Karpas-422 (cell line): ENCODE measurements at regions not wholly inside any gene's neighbourhood (a gene's known extent, or its start where the extent isn't known, plus 50 kb on each side); places are given as distances from the start of the nearest gene placed in this dataset.
"Not testable (repeated sequence)": the region's sequence is repeated elsewhere in the genome, so short reads cannot be mapped to it uniquely, and the experiment has no call there.

Source experiments
- DNase-seq: peaks from one replicate; pipeline ENCODE4 v3.0.0-alpha.2; 2015
- H2AFZ ChIP-seq: fragments of 200-600 bp; sonication (generic); 2 replicates; pipeline ENCODE4 v1.6.1; 2014; ENCODE audit warnings: antibody characterized with exemption, low read length, mixed read lengths
- H3K27ac ChIP-seq: fragments of 200-600 bp; sonication (generic); 2 replicates; pipeline ENCODE4 v1.5.1; 2014; ENCODE audit warnings: mild to moderate bottlenecking, low read length, moderate library complexity
- H3K27me3 ChIP-seq: fragments of 200-600 bp; sonication (generic); 2 replicates; pipeline ENCODE4 v1.6.1; 2014; ENCODE audit warnings: low read length, mixed read lengths
- H3K36me3 ChIP-seq: fragments of 200-600 bp; sonication (generic); 2 replicates; pipeline ENCODE4 v1.6.1; 2014; ENCODE audit warnings: low read length, mixed read lengths; ENCODE audit not compliant: insufficient read depth
- H3K4me1 ChIP-seq: fragments of 200-600 bp; sonication (generic); 2 replicates; pipeline ENCODE4 v1.6.1; 2014; ENCODE audit warnings: mild to moderate bottlenecking, low read length, mixed read lengths
- H3K4me2 ChIP-seq: fragments of 200-600 bp; sonication (generic); 2 replicates; pipeline ENCODE4 v1.6.1; 2014; ENCODE audit warnings: low read length, low read depth, mild to moderate bottlenecking; ENCODE audit not compliant: poor library complexity, severe bottlenecking
- H3K4me3 ChIP-seq: fragments of 200-600 bp; sonication (generic); 2 replicates; pipeline ENCODE4 v1.5.1; 2014; ENCODE audit warnings: mild to moderate bottlenecking, antibody characterized with exemption, low read length, mixed read lengths
- H3K79me2 ChIP-seq: fragments of 200-600 bp; sonication (generic); 2 replicates; pipeline ENCODE4 v1.6.1; 2014; ENCODE audit warnings: mild to moderate bottlenecking, low read length, mixed read lengths
- H3K9ac ChIP-seq: fragments of 200-600 bp; sonication (generic); 2 replicates; pipeline ENCODE4 v1.6.0; 2014; ENCODE audit warnings: low read length
- H3K9me2 ChIP-seq: fragments of 200-600 bp; sonication (generic), shearing (Covaris generic); replicated peaks from 2 replicates; pipeline ENCODE4 v1.6.0; 2014; ENCODE audit warnings: mild to moderate bottlenecking, low read length, moderate library complexity; ENCODE audit not compliant: insufficient read depth
- H3K9me3 ChIP-seq: fragments of 300-700, 200-600 bp; sonication (generic); 2 replicates; pipeline ENCODE4 v1.6.1; 2014; ENCODE audit warnings: low read length, mixed read lengths
- H4K20me1 ChIP-seq: fragments of 200-600 bp; sonication (generic); 2 replicates; pipeline ENCODE4 v1.6.1; 2014; ENCODE audit warnings: mild to moderate bottlenecking, antibody characterized with exemption, low read length, low read depth; ENCODE audit not compliant: insufficient read depth

GRCh38 chr7:136130511-136131303 lies 153.5 kb upstream of the MTPN start:
- peaks cover 6% of the 10 kb centered on the region; the same call in 1 of the 2 replicates for H3K4me1 ChIP-seq
- no peak overlapping the region for H3K27ac ChIP-seq
- H3K9me3 ChIP-seq, result no peaks in the 10 kb centered on the region
- H3K9ac ChIP-seq, result no peak overlapping the region
- H3K9me2 ChIP-seq, result no peaks in the 10 kb centered on the region
- H4K20me1 ChIP-seq, result no peaks in the 10 kb centered on the region
- H3K4me2 ChIP-seq, result no peak overlapping the region
- no peak for DNase-seq
- no peak overlapping the region for H2AFZ ChIP-seq
- H3K36me3 ChIP-seq, result no peaks in the 10 kb centered on the region
- H3K27me3 ChIP-seq, result no peaks in the 10 kb centered on the region
- H3K4me3 ChIP-seq, result no peak overlapping the region
- no peaks in the 10 kb centered on the region for H3K79me2 ChIP-seq

- no peaks in the 10 kb centered on the region for H3K27me3 ChIP-seq
- DNase-seq, result peak; percentile 57
- no peak overlapping the region for H3K4me3 ChIP-seq
- no peaks in the 10 kb centered on the region for H4K20me1 ChIP-seq
- H2AFZ ChIP-seq, result no peak overlapping the region
- peaks cover 3% of the 10 kb centered on the region; the same call in 1 of the 2 replicates for H3K4me1 ChIP-seq
- no peaks in the 10 kb centered on the region for H3K79me2 ChIP-seq
- H3K36me3 ChIP-seq, result no peaks in the 10 kb centered on the region
- H3K9me2 ChIP-seq, result no peaks in the 10 kb centered on the region
- no peak overlapping the region for H3K9ac ChIP-seq
- H3K4me2 ChIP-seq, result no peak overlapping the region
- no peaks in the 10 kb centered on the region for H3K9me3 ChIP-seq
- no peak overlapping the region for H3K27ac ChIP-seq
These were observed 150.9 kb upstream of the MTPN start for GRCh38 chr7:136128050-136128449.

GRCh38 chr7:136123352-136123751 lies 146.2 kb upstream of the MTPN start:
- no peak overlapping the region for H3K4me3 ChIP-seq
- peaks cover 5% of the 10 kb centered on the region for H3K4me1 ChIP-seq
- no peak overlapping the region for H3K27ac ChIP-seq
- H3K9me3 ChIP-seq, result no peaks in the 10 kb centered on the region
- no peak overlapping the region for H3K4me2 ChIP-seq
- H3K27me3 ChIP-seq, result no peaks in the 10 kb centered on the region
- H3K9me2 ChIP-seq, result no peaks in the 10 kb centered on the region
- H4K20me1 ChIP-seq, result no peaks in the 10 kb centered on the region
- H2AFZ ChIP-seq, result no peak overlapping the region
- no peaks in the 10 kb centered on the region for H3K79me2 ChIP-seq
- H3K9ac ChIP-seq, result no peak overlapping the region
- no peaks in the 10 kb centered on the region for H3K36me3 ChIP-seq
- DNase-seq, result no peak

- H3K4me3 ChIP-seq, result no peak overlapping the region
- no peaks in the 10 kb centered on the region for H3K27me3 ChIP-seq
- H3K9me3 ChIP-seq, result no peaks in the 10 kb centered on the region
- H2AFZ ChIP-seq, result no peak overlapping the region
- no peaks in the 10 kb centered on the region for H4K20me1 ChIP-seq
- DNase-seq, result no peak
- H3K4me1 ChIP-seq, result peaks cover 5% of the 10 kb centered on the region
- H3K9me2 ChIP-seq, result no peaks in the 10 kb centered on the region
- no peak overlapping the region for H3K4me2 ChIP-seq
- no peaks in the 10 kb centered on the region for H3K79me2 ChIP-seq
- H3K27ac ChIP-seq, result no peak overlapping the region
- H3K9ac ChIP-seq, result no peak overlapping the region
- no peaks in the 10 kb centered on the region for H3K36me3 ChIP-seq
These were observed 144.9 kb upstream of the MTPN start for GRCh38 chr7:136122026-136122425.

- no peak overlapping the region for H3K4me2 ChIP-seq
- no peaks in the 10 kb centered on the region for H3K27me3 ChIP-seq
- no peak overlapping the region for H3K9ac ChIP-seq
- no peak overlapping the region for H3K27ac ChIP-seq
- H3K9me3 ChIP-seq, result no peaks in the 10 kb centered on the region
- H3K4me3 ChIP-seq, result no peak overlapping the region
- no peaks in the 10 kb centered on the region for H3K36me3 ChIP-seq
- peak overlapping the region; percentile 10; the same call in 1 of the 2 replicates for H2AFZ ChIP-seq
- H3K9me2 ChIP-seq, result no peaks in the 10 kb centered on the region
- no peaks in the 10 kb centered on the region for H3K79me2 ChIP-seq
- no peaks in the 10 kb centered on the region for H4K20me1 ChIP-seq
- no peak for DNase-seq
- peaks cover 21% of the 10 kb centered on the region for H3K4me1 ChIP-seq
These were observed 140.4 kb upstream of the MTPN start for GRCh38 chr7:136117539-136117938.

GRCh38 chr7:136116186-136116585 lies 139.0 kb upstream of the MTPN start:
- no peak overlapping the region for H2AFZ ChIP-seq
- no peaks in the 10 kb centered on the region for H3K9me3 ChIP-seq
- H3K4me1 ChIP-seq, result peaks cover 21% of the 10 kb centered on the region
- H3K4me3 ChIP-seq, result no peak overlapping the region
- H3K4me2 ChIP-seq, result no peak overlapping the region
- no peak overlapping the region for H3K27ac ChIP-seq
- no peaks in the 10 kb centered on the region for H3K27me3 ChIP-seq
- no peaks in the 10 kb centered on the region for H4K20me1 ChIP-seq
- H3K9me2 ChIP-seq, result no peaks in the 10 kb centered on the region
- no peak overlapping the region for H3K9ac ChIP-seq
- no peaks in the 10 kb centered on the region for H3K79me2 ChIP-seq
- no peak for DNase-seq
- no peaks in the 10 kb centered on the region for H3K36me3 ChIP-seq

- Histone ChIP-seq H3K9me3 (no peaks in the 10 kb centered on the region), H3K4me2 (peak overlapping the region; percentile 60), H4K20me1 (no peaks in the 10 kb centered on the region), H3K27me3 (no peaks in the 10 kb centered on the region), H3K79me2 (no peaks in the 10 kb centered on the region), H3K4me1 (peaks cover 21% of the 10 kb centered on the region), H3K4me3 (peak overlapping the region; percentile 27; the same call in 1 of the 2 replicates), H2AFZ (peak overlapping the region; percentile 30; the same call in 1 of the 2 replicates), H3K9me2 (no peaks in the 10 kb centered on the region), H3K9ac (peak overlapping the region; percentile 55), H3K27ac (no peak overlapping the region), H3K36me3 (no peaks in the 10 kb centered on the region)
- peak; percentile 93 for DNase-seq
These were observed 138.0 kb upstream of the MTPN start for GRCh38 chr7:136114966-136115762.

GRCh38 chr7:136114467-136114866 lies 137.3 kb upstream of the MTPN start:
- Histone ChIP-seq H2AFZ (peak overlapping the region; percentile 43; the same call in 1 of the 2 replicates), H3K9ac (peak overlapping the region; percentile 55; the same call in 1 of the 2 replicates), H3K4me1 (peaks cover 21% of the 10 kb centered on the region), H3K4me2 (peak overlapping the region; percentile 60)
- H3K79me2 ChIP-seq, H3K27me3 ChIP-seq, DNase-seq, H3K36me3 ChIP-seq, H3K27ac ChIP-seq, H3K4me3 ChIP-seq, H3K9me3 ChIP-seq, H3K9me2 ChIP-seq, H4K20me1 ChIP-seq: not testable (repeated sequence)
